ENCODE measurements at regions not wholly inside any gene's neighbourhood (a gene's known extent, or its start where the extent isn't known, plus 50 kb on each side); places are given as distances from the start of the nearest gene placed in this dataset.
"Not testable (repeated sequence)": the region's sequence is repeated elsewhere in the genome, so short reads cannot be mapped to it uniquely, and the experiment has no call there.

DNA sequence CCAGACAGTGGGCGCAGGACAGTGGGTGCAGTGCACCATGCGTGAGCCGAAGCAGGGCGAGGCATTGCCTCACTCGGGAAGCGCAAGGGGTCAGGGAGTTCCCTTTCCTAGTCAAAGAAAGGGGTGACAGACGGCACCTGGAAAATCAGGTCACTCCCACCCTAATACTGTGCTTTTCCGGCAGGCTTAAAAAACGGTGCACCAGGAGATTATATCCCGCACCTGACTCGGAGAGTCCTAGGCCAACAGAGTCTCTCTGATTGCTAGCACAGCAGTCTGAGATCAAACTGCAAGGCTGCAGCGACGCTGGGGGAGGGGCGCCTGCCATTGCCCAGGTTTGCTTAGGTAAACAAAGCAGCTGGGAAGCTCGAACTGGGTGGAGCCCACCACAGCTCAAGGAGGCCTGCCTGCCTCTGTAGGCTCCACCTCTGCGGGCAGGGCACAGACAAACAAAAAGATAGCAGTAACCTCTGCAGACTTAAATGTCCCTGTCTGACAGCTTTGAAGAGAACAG, 116.4 kb downstream of the CXCL12 start:
- DNase-seq (ENCODE audit: low spot score) = not testable (repeated sequence)

DNA sequence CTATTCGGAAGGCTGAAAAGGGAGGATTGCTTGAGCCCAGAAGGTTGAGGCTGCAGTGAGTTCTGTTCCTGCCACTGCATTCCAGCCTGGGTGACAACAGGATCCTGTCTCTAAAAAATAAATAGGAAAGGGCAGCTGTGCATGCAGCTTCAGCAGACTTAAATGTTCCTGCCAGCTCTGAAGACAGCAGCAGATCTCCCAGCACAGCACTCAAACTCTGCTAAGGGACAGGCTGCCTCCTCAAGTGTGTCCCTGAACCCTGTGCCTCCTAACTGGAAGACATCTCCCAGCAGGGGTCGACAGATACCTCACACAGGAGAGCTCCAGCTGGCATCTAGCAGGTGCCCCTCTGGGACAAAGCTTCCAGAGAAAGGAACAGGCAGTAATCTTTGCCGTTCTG, 117.9 kb downstream of the CXCL12 start:
- no peak for DNase-seq (ENCODE audit: low spot score)

DNA sequence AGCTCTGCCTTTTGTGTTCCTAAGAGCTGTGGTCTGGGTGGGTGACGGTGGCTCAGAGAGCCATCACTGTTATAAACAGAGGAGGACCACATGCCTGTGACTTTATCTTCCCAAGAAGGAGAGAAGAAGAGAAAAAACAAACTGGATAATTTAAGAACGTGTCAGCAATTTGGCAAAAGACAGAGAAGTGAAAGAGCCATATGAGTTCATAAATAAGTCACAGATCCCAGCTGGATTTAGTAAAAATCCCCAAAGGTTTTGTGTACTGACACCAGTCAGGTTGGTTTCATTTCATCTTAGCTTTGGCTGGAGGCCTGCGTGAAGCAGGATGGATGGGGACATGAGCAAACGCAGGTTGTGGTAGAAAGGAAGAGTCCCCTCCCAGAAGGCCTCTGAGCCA, 120.7 kb downstream of the CXCL12 start:
- no peak for DNase-seq (ENCODE audit: low spot score)

DNA sequence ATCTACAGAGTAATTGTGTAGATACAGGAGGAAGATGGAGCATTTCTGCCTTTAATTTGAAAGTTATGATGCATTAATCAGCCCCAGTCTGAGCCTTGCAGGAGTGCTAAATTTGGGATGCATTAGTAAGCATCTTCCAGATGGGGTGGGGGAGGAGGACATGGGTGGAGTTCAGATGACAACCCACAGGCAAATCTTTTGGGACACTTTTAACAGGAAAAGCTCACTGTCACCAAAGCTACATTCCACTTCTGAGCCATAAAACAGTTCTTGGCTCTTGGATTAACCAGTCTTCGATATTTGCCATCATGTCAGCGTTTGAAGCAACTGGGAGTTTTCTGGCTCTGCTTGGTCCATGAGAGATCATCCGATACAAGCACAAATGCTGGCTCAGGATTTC, 121.1 kb downstream of the CXCL12 start:
- peak; percentile 68 for DNase-seq (ENCODE audit: low spot score)

DNA sequence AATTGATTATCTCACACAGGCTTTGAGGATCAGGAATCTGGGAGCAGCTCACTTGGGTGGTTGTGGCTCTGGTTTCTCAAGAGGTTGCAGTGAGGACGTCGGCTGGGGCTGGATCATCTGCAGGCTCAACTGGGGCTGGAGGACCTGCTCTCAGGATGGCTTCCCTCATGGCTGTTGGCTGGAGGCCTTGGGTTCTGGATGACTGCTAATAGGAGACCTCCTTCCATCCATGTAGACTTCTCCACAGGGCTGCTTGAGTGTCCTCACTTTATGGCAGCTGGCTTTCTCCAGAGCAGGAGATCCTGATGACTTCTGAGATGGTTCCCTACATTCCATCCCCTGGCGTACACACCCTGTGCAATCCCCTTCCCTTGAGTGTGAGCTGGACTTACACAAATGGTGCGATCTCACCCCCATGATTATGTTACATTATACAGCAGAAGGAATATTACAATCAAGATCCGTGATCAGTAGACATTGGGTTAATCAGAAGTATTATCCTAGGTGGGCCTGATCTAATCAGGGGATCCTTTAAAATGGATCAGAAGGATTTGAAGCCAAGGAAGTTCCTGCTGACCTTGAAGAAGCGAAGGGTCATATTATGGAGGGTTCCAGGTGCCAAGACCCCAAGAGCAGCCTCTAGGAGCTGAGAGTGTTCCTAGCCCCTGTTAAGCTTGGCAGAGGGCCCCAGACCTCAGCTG, 122.2 kb downstream of the CXCL12 start:
- no peak for DNase-seq (ENCODE audit: low spot score)

DNA sequence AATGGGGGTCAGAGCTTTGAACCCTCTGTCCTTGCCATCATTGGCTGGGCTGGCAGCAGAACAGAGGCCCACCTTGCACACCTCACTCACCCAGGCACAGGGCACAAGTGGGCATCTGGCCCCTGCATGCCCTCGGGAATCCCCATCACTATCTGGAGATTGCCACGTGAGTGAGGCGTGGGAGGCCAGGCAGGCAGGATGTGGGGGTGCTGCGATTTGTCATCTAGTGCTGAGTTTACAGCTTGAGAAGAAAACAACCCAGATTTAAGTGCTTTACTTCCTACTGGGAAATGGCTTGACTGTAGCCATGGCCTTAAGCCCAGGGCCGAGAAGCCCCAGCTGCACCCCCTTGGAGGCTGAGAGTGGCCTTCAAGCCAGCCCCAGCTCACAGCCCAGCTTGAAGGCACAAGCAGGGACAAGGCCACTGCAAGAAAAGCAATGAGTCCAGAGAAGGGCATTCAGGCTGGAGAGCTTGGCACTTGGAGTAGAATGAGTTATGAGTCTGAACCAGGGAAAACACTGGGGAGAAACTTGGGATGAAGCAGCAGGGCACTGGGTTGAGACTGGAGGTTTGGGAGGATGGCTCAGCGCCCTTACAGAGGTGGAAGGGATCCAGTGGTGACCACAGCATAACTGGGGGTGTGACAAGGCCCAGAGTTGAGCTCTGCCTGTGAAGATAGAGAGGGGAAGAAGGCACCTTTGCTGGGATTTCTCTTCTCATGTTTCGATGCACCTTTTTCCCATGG, 123.0 kb downstream of the CXCL12 start:
- DNase-seq (ENCODE audit: low spot score) = no peak

DNA sequence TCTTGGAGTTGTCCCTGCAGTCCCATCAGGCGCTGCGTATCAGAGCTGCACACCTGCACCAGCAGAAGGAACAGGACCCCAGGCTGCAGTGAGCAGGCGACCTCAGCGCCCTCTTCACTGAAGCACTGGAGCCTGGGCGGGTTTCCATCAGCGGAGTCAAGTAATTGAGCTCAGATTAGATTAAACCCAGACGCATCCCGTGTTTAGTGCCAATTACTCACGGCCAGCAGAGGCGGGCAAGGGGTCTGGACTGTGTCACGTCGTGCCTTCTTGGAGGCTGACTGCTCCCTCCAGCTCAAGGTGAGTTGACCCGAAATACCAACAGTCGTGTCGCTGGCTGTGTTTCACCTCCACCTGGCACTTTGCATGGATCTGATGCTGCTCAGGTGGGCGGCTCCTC, 123.6 kb downstream of the CXCL12 start:
- DNase-seq (ENCODE audit: low spot score) = no peak

DNA sequence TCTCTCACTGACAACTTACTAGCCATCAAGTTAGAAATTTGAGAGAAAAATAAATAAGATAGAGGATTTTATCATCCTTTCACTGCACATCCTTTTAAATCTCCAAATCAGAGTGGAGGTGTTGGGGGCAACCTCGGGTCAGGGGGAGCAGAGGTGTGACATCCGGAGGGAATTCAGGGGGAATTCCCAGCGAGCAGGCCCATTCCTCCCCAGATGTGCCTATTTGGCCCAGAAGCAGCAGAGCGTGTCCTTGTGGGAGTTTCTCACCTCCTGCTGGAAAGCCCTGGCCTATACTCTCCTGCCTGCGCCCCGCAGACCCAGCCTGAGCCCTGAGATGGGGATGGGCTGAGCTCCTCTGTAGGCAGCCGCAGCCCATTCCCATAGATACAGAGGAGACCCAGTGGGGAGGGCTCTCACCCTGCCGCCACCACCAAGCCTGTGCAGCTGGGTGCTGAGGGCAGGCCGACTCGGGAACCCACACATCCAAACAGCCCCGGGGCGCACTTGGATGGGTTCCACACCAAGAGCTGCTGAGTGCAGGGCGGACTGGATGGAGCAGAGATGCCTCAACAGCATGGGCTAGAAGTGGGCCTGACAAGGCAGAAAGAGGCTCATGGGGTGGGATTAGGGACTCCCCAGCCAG, 124.5 kb downstream of the CXCL12 start:
- no peak for DNase-seq (ENCODE audit: low spot score)

DNA sequence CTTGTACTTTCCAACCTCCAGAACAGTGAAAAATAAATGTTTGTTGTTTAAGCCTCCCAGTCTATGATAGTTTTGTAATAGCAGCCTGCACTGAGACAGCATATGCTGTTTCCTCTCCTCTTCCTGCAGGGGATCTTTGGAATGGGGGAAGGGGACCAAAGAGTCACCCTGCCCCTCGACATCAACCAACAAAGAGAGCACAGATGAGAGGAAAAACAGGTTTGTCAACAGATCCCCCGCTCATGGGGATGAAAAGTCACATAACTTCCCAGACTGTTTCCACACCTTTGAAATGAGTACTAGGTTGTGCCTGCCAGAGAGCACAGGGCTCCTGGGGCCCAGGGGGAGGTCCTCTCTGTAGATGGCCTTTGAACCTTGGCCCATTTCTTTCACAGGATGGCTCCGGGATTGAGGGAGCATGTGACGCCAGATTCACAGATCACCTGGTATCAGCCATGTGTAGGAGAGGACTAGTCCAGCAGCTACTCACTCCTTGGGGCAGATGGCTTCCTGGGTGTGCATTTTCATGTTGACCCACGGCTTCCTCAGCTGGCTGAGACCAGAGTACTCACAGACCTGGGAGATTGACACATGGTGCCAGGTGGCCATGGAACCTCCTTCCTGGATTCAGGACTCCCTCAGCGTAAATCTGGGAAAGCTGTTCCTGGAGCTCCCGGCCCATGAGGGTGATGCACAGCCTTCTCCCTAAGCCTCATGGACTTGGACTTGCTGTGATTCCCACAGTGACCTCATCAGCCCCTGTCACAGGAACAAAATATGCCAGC, 125.6 kb downstream of the CXCL12 start:
- DNase-seq (ENCODE audit: low spot score) = no peak

DNA sequence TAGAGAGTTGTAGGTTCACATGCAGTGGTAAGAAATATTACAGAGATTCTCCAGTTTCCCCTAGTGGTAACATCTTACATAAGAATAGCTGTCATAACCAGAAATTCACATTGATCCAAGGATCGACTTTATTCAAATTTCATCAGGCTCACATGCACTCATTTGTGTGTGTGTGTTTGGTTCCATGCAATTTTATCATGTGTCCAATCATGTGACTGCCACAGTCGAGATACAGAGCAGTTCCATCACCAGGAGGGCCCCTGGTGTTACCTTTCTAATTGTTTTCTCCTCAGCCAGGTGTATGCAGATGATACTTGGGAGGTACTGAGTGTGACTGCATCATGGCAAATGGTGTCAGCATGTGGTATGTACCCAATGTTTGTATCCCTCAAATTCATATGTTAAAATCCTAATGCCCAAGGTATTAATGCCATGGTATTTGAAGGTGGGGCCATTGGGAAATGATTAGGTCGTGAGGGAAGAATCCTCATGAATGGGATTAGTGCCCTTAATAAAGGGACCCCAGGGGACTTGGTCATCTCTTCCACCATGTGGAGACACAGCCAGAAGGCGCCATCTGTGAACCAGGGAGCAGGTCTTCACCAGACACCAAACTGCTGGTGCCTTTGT, 126.3 kb downstream of the CXCL12 start:
- DNase-seq (ENCODE audit: low spot score) = no peak

DNA sequence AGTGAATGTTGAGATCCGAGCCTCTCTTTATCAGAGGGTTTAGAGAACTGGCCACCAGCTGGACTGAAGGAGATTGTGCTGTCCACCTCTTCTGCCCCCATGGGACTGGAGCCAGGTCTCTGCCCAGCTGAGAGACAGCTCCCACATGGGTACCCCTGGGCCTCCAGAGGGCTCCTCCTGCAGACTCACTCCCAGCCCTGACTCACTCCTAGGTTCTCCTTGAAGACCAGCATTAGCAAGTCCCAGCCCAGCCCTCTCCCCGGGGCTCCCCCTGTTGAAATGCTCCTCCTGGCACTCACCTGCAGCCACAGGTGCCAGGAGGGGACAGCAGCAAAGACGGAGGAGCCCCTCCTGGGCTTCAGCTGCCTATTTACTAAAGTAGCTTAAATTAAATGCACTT, 126.9 kb downstream of the CXCL12 start:
- DNase-seq (ENCODE audit: low spot score) = no peak

DNA sequence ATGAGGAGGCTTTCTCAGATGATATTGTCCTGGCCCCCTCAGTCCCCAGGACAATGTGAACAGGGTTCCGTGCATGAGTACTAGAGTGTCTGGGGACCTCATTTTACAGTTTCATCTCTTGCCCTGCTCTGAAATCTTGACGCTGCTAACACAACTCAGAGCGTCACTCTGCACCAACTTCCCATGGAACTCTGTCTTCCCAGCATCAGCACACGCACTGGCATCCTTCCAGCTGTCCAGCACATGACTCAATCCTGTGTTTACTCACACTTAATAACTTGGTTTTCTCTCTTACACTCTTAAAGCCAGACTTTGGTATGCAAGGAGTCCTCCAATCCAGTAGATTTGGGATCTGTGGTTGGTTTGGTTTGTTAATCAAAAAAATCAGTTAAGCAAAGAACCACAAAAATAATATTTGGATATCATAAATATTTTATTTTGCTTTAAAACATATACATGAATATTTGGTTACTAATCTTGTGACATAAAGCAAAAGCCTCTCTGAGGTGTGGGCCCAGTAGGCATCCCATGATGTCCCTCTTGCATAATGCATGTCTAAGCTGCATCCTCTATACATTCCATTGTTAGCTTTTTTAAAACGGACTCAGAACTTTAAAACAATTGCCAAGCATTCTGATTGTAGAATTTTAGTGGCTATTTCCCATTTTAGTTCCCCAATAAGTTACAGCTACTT, 131.0 kb downstream of the CXCL12 start:
- DNase-seq (ENCODE audit: low spot score) = no peak

DNA sequence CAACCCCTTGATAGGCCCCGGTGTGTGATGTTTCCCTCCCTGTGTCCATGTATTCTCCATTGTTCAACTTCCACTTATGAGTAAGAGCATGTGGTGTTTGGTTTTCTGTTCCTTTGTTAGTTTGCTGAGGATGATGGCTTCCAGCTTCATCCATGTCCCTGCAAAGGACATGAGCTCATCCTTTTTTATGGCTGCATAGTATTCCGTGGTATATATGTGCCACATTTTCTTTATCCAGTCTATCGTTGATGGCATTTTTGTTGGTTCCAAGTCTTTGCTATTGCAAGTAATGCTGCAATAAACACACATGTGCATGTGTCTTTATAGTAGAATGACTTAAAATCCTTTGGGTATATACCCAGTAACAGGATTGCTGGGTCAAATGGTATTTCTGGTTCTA, 132.3 kb downstream of the CXCL12 start:
- not testable (repeated sequence) for DNase-seq (ENCODE audit: low spot score)

DNA sequence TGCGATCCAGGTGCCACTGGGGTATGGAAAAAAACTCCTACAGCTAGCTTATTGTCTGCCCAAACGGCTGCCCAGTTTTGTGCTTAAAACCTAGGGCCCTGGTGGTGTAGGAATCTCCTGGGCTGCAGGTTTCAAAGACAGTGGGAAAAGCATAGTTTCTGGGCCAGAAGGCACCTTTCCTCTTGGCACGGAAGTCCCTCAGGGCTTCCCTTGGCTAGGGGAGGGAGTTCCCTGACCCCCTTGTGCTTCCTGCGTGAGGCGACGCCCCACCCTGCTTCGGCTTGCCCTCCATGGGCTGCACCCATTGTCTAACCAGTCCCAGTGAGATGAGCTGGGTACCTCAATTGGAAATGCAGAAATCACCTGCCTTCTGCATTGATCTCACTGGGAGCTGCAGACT, 135.0 kb downstream of the CXCL12 start:
- not testable (repeated sequence) for DNase-seq (ENCODE audit: low spot score)

DNA sequence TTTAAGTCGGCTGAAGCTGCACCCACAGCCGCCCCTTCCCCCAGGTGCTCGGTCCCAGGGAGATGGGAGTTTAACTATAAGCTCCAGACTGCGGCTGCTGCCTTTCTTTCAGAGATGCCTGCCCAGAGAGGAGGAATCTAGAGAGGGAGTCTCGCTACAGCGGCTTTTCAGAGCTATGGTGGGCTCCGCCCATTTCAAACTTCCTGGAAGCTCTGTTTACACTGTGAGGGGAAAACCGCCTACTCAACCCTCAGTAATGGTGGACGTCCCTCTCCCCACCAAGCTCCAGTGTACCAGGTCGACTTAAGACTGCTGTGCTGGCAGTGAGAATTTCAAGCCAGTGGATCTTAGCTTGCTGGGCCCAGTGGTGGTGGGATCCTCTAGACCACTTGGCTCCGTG, 135.4 kb downstream of the CXCL12 start:
- DNase-seq (ENCODE audit: low spot score) = no peak

DNA sequence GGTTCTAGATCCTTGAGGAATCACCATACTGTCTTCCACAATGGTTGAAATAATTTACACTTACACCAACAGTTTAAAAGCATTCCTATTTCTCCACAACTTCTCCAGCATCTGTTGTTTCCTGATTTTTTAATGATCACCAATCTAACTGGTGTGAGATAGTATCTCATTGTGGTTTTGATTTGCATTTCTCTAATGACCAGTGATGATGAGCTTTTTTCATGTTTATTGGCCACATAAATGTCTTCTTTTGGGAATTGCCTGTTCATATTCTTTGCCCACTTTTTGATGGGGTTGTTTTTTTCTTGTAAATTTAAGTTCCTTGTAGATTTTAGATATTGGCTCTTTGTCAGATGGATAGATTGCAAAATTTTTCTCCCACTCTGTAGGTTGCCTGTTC, 138.2 kb downstream of the CXCL12 start:
- not testable (repeated sequence) for DNase-seq (ENCODE audit: low spot score)

DNA sequence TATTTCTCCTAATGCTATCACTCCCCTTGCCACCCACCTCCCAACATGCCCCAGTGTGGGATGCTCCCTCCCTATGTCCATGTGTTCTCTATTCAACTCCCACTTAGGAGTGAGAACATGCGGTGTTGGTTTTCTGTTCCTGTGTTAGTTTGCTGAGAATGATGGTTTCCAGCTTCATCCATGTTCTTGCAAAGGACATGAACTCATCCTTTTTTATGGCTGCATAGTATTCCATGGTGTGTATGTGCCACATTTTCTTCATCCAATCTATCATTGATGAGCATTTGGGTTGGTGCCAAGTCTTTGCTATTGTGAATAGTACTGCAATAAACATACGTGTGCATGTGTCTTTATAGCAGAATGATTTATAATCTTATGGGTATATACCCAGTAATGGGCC, 138.6 kb downstream of the CXCL12 start:
- DNase-seq (ENCODE audit: low spot score) = not testable (repeated sequence)

DNA sequence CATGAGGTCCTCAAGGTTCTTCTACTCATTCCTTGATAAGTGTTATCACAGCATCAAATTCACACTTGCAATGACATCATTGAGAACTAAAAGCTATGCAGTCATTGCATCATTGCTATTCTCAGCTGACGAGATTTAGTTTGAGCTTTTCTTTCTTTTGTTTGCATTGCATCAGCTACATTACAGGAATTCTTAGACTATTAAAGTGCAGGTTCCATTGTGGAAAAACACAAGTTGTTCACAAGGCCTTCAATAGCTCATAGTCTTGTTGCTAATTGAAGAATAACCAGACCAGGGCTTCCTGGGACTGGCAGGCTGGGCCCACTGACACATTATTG, 139.3 kb downstream of the CXCL12 start:
- no peak for DNase-seq (ENCODE audit: low spot score)

DNA sequence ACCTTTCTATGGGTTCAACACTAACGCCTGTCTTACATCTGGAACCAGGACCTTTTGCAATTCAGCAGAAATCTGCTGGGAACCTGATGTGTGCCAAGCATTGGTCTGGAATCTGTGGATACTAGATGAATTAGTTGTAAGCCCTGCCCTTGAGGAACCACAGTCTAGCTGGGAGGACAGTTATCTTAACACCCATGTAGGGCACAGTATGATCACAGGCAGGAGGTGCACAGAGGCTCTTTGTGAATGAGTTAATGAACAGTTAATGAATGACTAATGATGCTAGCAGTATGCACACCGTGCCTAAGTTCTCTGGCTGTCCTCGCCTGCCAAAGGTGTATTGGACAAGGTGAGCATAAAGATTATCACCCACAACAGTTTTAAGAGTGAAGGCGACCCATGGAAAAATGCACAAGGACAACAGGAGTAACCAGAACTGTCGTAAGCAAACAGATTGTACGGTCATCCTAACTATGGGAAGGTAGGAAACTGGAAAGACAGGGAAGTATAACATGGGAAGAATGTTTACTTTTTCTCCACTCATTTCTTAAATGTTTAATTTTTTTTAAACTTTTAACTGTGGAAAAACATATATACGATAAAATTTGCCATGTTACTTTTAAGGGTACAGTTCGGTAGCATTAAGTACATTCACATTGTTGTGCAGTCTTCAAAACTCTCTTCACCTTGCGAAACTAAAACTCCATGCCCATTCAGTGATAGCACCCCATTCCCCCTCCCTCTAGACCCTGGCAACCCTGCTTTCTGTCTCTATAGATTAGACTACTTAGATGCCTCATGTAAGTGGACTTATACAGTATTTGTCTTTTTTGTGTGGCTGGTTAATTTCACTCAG, 139.9 kb downstream of the CXCL12 start:
- no peak for DNase-seq (ENCODE audit: low spot score)

DNA sequence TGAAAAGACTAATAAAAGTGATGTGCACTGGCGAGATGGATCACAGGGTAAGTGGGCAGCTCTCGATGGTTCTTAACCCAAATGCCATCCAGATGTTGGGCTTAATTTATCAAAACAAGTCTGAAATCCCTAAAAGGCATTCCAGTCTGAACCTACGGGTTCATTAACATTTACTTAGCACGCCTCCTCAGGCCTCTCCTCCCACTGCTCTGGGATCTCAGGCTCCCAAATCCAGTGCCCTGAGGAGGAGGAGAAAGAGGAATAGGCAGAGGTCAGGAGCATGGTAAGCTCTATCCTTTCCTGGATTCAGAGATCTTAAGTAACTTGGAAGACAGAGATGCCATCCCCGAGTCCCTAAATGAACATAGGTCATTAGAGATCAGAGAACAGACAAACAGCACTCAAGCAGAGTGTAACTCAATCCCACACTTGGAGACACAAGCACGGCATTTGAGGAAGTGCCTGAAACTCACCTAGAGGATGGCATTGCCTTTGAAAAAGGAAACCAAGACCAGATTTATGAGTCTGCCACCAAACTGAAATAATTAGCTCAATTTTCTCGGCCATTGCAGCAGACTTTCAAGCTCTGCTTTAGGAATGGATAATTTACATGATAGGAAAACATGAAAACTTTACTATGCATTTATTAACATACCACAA, 140.9 kb downstream of the CXCL12 start:
- no peak for DNase-seq (ENCODE audit: low spot score)
